ENCODE measurements at regions not wholly inside any gene's neighbourhood (a gene's known extent, or its start where the extent isn't known, plus 50 kb on each side); places are given as distances from the start of the nearest gene placed in this dataset.

GRCh38 chr6:84526631-84527030 lies 237.8 kb downstream of the TBX18 start:
- POLR2A ChIA-PET, result no interaction called here

GRCh38 chr6:84525907-84526306 lies 238.5 kb downstream of the TBX18 start:
- Histone ChIP-seq H3K9me1 (replicated peaks; ENCODE audit: control insufficient read depth, extremely low read depth, insufficient read depth, low read length) (no peaks in the 10 kb centered on the region), H3K9me3 (replicated peaks; ENCODE audit: control insufficient read depth, insufficient read depth, low read length) (no peaks in the 10 kb centered on the region), H3K9ac (replicated peaks; ENCODE audit: extremely low read depth, insufficient read depth, low read length) (no peak overlapping the region), H3K36me3 (ENCODE audit: control insufficient read depth in 2 of 2, extremely low read depth in 1 of 2, insufficient read depth in 2 of 2, low read length in 2 of 2) (no peaks in the 10 kb centered on the region), H3K27me3 (ENCODE audit: control insufficient read depth in 2 of 2, insufficient read depth in 2 of 2, low read length in 2 of 2) (no peaks in the 10 kb centered on the region), H3K79me2 (ENCODE audit: control insufficient read depth, insufficient read depth, low read length) (no peaks in the 10 kb centered on the region), H3K27ac (ENCODE audit: insufficient read depth, low read depth, low read length) (no peak overlapping the region), H4K20me1 (replicated peaks; ENCODE audit: control insufficient read depth, extremely low read depth, insufficient read depth, low read length) (no peaks in the 10 kb centered on the region), H3K4me3 (replicated peaks in 1 of 3; ENCODE audit: insufficient read depth in 1 of 3, low read depth in 1 of 3, low read length in 3 of 3) (no peak overlapping the region), H2AFZ (ENCODE audit: low read depth, low read length) (no peak overlapping the region), H3K4me2 (ENCODE audit: insufficient read depth, low read length) (no peak overlapping the region), H3K4me1 (ENCODE audit: control insufficient read depth, extremely low read depth, insufficient read depth, low read length) (peaks cover 4% of the 10 kb centered on the region)
- BruUV-seq (replicated peaks), result no TSS peak
- FAIRE-seq, result no peak
- POLR2A ChIA-PET, result no interaction called here
- dilution Hi-C loops (cut with MboI; ENCODE audit: extremely low pct_ligation_motif_present, low sequenced_read_pairs), result no loop called here
- intact Hi-C loops (cut with micrococcal nuclease), result no loop called here
- no peak for TF ChIP-seq CTCF (IDR thresholded peaks at IDR 0.05; ENCODE audit: extremely low read depth in 1 of 2, insufficient read depth in 1 of 2, low read depth in 1 of 2, low read length in 2 of 2)
- TF ChIP-seq POLR2A (IDR thresholded peaks at IDR 0.05; ENCODE audit: low read depth, low read length), result no peak
- no peak for TF ChIP-seq MYC (IDR thresholded peaks at IDR 0.05; ENCODE audit: low read depth, low read length)
- TF ChIP-seq FOS (IDR thresholded peaks at IDR 0.05; ENCODE audit: borderline replicate concordance, insufficient read depth, low read length), result no peak
- DNase-seq (ENCODE audit: low read depth, low spot score), result no peak
- CTCF ChIA-PET, result no interaction called here

More at GRCh38 chr6:84526631-84527030, 237.8 kb downstream of the TBX18 start:
- Histone ChIP-seq H3K27ac (ENCODE audit: insufficient read depth, low read depth, low read length) (no peak overlapping the region), H3K4me1 (ENCODE audit: control insufficient read depth, extremely low read depth, insufficient read depth, low read length) (peaks cover 4% of the 10 kb centered on the region), H4K20me1 (replicated peaks; ENCODE audit: control insufficient read depth, extremely low read depth, insufficient read depth, low read length) (no peaks in the 10 kb centered on the region), H3K79me2 (ENCODE audit: control insufficient read depth, insufficient read depth, low read length) (no peaks in the 10 kb centered on the region), H3K9me1 (replicated peaks; ENCODE audit: control insufficient read depth, extremely low read depth, insufficient read depth, low read length) (no peaks in the 10 kb centered on the region), H3K27me3 (ENCODE audit: control insufficient read depth in 2 of 2, insufficient read depth in 2 of 2, low read length in 2 of 2) (no peaks in the 10 kb centered on the region), H3K36me3 (ENCODE audit: control insufficient read depth in 2 of 2, extremely low read depth in 1 of 2, insufficient read depth in 2 of 2, low read length in 2 of 2) (no peaks in the 10 kb centered on the region), H3K4me3 (replicated peaks in 1 of 3; ENCODE audit: insufficient read depth in 1 of 3, low read depth in 1 of 3, low read length in 3 of 3) (no peak overlapping the region), H2AFZ (ENCODE audit: low read depth, low read length) (no peak overlapping the region), H3K9me3 (replicated peaks; ENCODE audit: control insufficient read depth, insufficient read depth, low read length) (no peaks in the 10 kb centered on the region), H3K9ac (replicated peaks; ENCODE audit: extremely low read depth, insufficient read depth, low read length) (no peak overlapping the region), H3K4me2 (ENCODE audit: insufficient read depth, low read length) (no peak overlapping the region)
- CTCF ChIA-PET, result no interaction called here
- intact Hi-C loops (cut with micrococcal nuclease) (no loop called here), dilution Hi-C loops (cut with MboI; ENCODE audit: extremely low pct_ligation_motif_present, low sequenced_read_pairs) (no loop called here)
- no peak for FAIRE-seq
- no peak for DNase-seq (ENCODE audit: low read depth, low spot score)
- no TSS peak for BruUV-seq (replicated peaks)
- TF ChIP-seq CTCF (IDR thresholded peaks at IDR 0.05; ENCODE audit: extremely low read depth in 1 of 2, insufficient read depth in 1 of 2, low read depth in 1 of 2, low read length in 2 of 2) (no peak), POLR2AphosphoS5 (IDR thresholded peaks at IDR 0.05; ENCODE audit: insufficient read depth, low read depth, low read length) (no peak)
